Immature natural killer cell (primary cell): ENCODE measurements at regions not wholly inside any gene's neighbourhood (a gene's known extent, or its start where the extent isn't known, plus 50 kb on each side); places are given as distances from the start of the nearest gene placed in this dataset.

ENCODE experiments used
- DNase-seq, 3 donors: peaks; one replicate each; pipeline ENCODE4 v3.0.0; 2022; ENCODE audit warnings: mixed read lengths in 1 of 3
- H3K27ac Mint-ChIP-seq, 6 donors: one replicate each; pipeline ENCODE4 v1.8.0; 2020; ENCODE audit warnings: mixed read lengths in 6 of 6, mild to moderate bottlenecking in 5 of 6, inconsistent platforms in 4 of 6, moderate library complexity in 3 of 6
- H3K27me3 Mint-ChIP-seq, 3 donors: one replicate each; pipeline ENCODE4 v1.8.0; 2020 to 2021; ENCODE audit warnings: low read depth in 3 of 3, mild to moderate bottlenecking in 3 of 3, mixed read lengths in 3 of 3, moderate library complexity in 3 of 3, inconsistent platforms in 1 of 3
- H3K36me3 Mint-ChIP-seq, 3 donors: one replicate each; pipeline ENCODE4 v1.8.0; 2020; ENCODE audit warnings: mixed read lengths in 3 of 3, inconsistent platforms in 2 of 3, mild to moderate bottlenecking in 2 of 3
- H3K4me1 Mint-ChIP-seq, 2 donors: one replicate each; pipeline ENCODE4 v1.8.0; 2020; ENCODE audit warnings: inconsistent platforms in 2 of 2, mild to moderate bottlenecking in 2 of 2, mixed read lengths in 2 of 2, moderate library complexity in 1 of 2
- H3K4me3 Mint-ChIP-seq, 5 donors: one replicate each; pipeline ENCODE4 v1.8.0; 2020; ENCODE audit warnings: mild to moderate bottlenecking in 5 of 5, mixed read lengths in 5 of 5, inconsistent platforms in 3 of 5, moderate library complexity in 3 of 5
- H3K9me3 Mint-ChIP-seq, 6 donors: one replicate each; pipeline ENCODE4 v1.8.0; 2020; ENCODE audit warnings: mild to moderate bottlenecking in 6 of 6, mixed read lengths in 6 of 6, inconsistent platforms in 4 of 6, moderate library complexity in 3 of 6

DNA sequence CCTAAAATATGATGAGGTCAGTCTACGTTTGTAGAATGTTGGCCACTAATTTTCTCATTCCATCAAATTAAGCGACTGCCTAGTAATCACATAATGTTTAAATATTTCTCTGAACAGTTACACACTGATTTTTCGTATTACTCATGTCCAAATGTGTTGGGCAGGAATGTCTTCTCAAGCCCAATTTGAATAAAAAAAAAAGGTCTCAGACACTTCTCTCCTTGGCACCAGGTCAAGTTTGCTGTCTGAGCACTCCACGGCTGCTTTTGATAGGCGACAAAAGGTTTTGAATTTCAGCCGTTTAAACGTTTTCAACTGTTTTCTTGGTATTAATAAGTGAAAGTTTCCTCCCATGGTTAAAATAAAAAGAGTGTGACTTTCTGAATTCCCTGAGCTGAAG lies 542.1 kb downstream of the IRX1 start:
- Mint-ChIP-seq H3K36me3 (no peaks in the 10 kb centered on the region), H3K4me1 (peaks cover 0 to 8% of the 10 kb centered on the region in 2 donors), H3K9me3 (peaks cover 0 to 13% (median 2%) of the 10 kb centered on the region in 6 donors), H3K27ac (no peak overlapping the region), H3K27me3 (peaks cover 0 to 6% (median 0%) of the 10 kb centered on the region in 3 donors), H3K4me3 (no peak overlapping the region)
- no peak for DNase-seq

DNA sequence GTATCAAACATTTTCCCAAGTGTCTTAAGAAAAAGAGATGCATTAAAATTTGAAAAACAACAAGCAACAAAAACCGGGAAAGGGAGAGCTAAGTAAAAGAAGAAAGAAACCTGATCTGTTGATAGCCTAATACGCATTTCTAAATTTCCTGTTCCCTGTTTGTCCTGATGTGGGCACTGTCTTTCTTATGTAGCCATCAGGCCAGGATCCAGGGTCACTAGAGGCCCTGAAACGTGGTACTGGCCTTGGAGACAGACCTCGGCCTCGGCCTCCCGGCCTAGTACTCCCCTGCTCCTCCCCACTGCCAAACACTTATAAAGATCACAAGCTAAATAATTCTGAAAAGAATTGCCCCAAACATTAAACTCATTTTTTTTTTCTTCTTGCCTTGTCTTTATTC lies 547.2 kb downstream of the IRX1 start:
- Mint-ChIP-seq H3K4me1 (no peaks in the 10 kb centered on the region), H3K4me3 (no peak overlapping the region), H3K9me3 (peaks cover 0 to 10% (median 2%) of the 10 kb centered on the region in 6 donors), H3K27me3 (peaks cover 0 to 10% (median 0%) of the 10 kb centered on the region in 3 donors), H3K36me3 (no peaks in the 10 kb centered on the region), H3K27ac (no peak overlapping the region)
- no peak for DNase-seq

DNA sequence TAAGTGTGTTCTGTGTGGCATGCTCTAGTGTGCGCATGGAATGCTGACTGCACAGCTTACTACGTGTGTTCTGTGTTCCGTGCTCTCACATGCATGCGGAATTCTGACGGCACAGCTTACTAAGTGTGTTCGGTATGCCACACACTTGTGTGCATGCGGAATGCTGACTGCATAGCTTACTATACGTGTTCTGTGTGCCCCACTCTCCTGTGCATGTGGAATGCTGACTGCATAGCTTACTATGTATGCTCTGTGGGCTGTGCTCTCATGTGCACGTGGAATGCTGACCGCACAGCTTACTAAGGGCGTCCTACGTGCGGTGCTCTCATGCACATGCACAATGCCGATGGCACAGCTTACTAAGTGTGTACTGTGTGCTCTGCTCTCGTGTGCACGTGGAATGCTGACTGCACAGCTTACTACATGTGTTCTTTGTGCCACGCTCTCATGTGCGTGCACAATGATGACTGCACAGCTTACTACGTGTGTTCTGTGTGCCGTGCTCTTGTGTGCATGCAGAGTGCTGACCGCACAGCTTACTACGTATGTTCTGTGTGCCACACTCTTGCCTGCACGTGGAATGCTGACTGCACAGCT lies 548.9 kb downstream of the IRX1 start:
- Mint-ChIP-seq H3K4me1 (no peaks in the 10 kb centered on the region), H3K27ac (no peak overlapping the region), H3K4me3 (no peak overlapping the region), H3K9me3 (peaks cover 0 to 10% (median under 1%) of the 10 kb centered on the region in 6 donors), H3K27me3 (peaks cover 0 to 10% (median 0%) of the 10 kb centered on the region in 3 donors), H3K36me3 (peaks cover 0 to 4% (median 0%) of the 10 kb centered on the region in 3 donors)
- DNase-seq = no peak

DNA sequence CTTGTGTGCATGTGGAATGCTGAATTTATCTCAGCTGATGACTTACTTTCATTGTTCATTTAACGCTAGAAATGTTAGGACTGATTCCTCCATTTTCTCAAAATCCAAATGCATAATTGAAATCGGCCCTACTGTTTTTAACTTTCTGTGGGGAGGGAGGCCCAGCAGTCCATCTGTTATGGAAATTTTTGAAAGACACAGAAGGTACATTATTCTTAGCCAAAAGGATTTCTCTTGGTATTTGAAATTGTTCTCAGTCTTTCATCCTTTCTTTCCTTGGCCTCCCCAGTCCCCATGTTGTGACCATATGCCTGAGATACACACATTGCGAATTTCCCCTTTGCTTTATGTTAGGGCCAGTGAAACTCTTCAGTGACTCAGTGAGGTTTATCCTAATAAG lies 549.9 kb downstream of the IRX1 start:
- Mint-ChIP-seq H3K4me1 (no peaks in the 10 kb centered on the region), H3K36me3 (peaks cover 0 to 4% (median 0%) of the 10 kb centered on the region in 3 donors), H3K27ac (no peak overlapping the region), H3K9me3 (peaks cover 0 to 10% (median 0%) of the 10 kb centered on the region in 6 donors), H3K4me3 (no peak overlapping the region), H3K27me3 (peaks cover 0 to 10% (median 0%) of the 10 kb centered on the region in 3 donors)
- no peak for DNase-seq

DNA sequence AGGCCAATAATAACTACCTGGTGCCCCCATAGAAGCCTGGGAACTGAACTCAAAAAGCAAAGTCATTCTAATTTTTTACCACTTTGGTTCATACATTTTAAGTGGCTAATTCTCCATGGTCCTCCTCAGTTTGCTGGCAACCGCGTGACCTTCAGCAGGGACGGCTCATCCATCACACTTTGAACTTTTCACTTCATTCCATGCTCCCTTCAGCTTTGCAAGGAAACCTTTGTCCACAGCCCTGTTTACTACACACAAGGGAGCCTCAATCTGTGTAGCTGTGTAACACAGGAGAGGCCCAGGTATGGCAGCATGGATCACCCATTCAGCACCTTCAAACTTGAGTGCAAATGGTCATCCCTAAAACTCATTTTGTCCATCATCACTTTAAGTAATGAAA lies 552.4 kb downstream of the IRX1 start:
- no peak overlapping the region for H3K4me3 Mint-ChIP-seq
- H3K27me3 Mint-ChIP-seq = peaks cover 0 to 5% (median 0%) of the 10 kb centered on the region in 3 donors
- peaks cover 0 to 6% (median 0%) of the 10 kb centered on the region in 6 donors for H3K9me3 Mint-ChIP-seq
- no peak overlapping the region for H3K27ac Mint-ChIP-seq
- no peak for DNase-seq
- H3K4me1 Mint-ChIP-seq = no peaks in the 10 kb centered on the region
- H3K36me3 Mint-ChIP-seq = peaks cover 0 to 4% (median 0%) of the 10 kb centered on the region in 3 donors

DNA sequence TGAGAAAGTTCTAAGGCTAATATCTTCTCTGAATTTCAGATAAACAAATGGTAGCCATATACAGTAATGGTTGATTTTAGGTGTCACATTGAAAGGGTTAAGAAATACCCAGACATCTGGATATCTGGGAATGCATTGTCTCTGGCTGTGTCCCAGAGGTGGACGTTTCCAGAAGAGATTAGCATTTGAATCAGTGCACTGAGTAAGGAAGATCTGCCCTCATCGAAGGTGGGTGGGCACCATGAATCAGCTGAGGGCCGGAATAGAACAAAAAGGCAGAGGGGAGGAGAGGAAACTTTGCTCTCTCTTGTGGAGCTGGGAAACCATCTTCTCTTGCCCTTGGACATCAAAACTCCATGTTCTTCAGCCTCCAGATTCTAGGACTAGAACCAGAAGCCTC lies 554.4 kb downstream of the IRX1 start:
- Mint-ChIP-seq H3K27ac (no peak overlapping the region), H3K4me3 (no peak overlapping the region), H3K27me3 (peaks cover 0 to 2% (median 0%) of the 10 kb centered on the region in 3 donors), H3K9me3 (peaks cover 0 to 6% (median 0%) of the 10 kb centered on the region in 6 donors), H3K36me3 (peaks cover 0 to 4% (median 0%) of the 10 kb centered on the region in 3 donors), H3K4me1 (no peaks in the 10 kb centered on the region)
- no peak for DNase-seq

DNA sequence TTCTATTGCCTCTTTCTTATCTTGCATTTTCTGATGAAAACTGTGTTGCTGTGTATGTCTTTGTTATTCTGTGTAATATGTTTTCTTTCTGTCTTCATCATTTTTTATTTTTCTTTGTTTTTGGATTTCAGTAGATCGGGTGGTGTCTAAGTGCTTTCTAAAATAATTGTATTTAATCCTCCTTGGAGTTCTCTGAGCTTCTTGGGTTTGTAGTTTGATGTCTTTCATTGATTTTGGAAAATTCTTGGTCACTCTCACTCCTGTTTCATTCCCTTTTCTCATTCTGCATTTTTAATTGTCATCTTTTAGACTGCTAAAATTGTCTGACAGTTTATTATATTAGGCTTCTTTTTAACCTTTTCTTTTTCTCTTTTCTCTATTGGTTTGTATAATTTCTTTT lies 560.5 kb downstream of the IRX1 start:
- H3K27ac Mint-ChIP-seq = no peak overlapping the region
- no peak overlapping the region for H3K4me3 Mint-ChIP-seq
- peaks cover 0 to 4% (median 0%) of the 10 kb centered on the region in 3 donors for H3K36me3 Mint-ChIP-seq
- no peaks in the 10 kb centered on the region for H3K4me1 Mint-ChIP-seq
- H3K27me3 Mint-ChIP-seq = no peaks in the 10 kb centered on the region
- DNase-seq = no peak
- peaks cover 0 to 3% (median 0%) of the 10 kb centered on the region in 6 donors for H3K9me3 Mint-ChIP-seq

DNA sequence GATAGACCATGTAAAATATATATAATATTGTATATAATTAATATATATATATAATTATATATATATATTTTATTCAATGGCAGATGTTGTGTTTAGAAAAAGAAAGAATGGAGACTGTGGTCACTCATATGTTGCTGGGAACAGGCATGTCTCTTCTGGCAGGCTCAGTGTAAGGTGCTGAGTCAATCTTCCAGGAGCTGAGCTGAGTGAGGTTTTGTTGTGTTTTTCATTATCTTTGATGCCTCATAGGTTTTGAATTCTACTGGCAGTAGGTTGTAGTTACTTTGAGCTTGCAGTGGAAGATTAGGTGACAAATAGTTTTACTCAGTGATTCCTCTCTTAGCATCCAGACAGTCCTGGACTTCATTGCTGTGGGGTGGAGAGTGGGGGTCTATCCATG lies 561.3 kb downstream of the IRX1 start:
- H3K36me3 Mint-ChIP-seq = peaks cover 0 to 4% (median 0%) of the 10 kb centered on the region in 3 donors
- H3K4me1 Mint-ChIP-seq = no peaks in the 10 kb centered on the region
- no peak overlapping the region for H3K27ac Mint-ChIP-seq
- no peak overlapping the region for H3K4me3 Mint-ChIP-seq
- no peaks in the 10 kb centered on the region for H3K27me3 Mint-ChIP-seq
- H3K9me3 Mint-ChIP-seq = peaks cover 0 to 3% (median 0%) of the 10 kb centered on the region in 6 donors
- DNase-seq = no peak

DNA sequence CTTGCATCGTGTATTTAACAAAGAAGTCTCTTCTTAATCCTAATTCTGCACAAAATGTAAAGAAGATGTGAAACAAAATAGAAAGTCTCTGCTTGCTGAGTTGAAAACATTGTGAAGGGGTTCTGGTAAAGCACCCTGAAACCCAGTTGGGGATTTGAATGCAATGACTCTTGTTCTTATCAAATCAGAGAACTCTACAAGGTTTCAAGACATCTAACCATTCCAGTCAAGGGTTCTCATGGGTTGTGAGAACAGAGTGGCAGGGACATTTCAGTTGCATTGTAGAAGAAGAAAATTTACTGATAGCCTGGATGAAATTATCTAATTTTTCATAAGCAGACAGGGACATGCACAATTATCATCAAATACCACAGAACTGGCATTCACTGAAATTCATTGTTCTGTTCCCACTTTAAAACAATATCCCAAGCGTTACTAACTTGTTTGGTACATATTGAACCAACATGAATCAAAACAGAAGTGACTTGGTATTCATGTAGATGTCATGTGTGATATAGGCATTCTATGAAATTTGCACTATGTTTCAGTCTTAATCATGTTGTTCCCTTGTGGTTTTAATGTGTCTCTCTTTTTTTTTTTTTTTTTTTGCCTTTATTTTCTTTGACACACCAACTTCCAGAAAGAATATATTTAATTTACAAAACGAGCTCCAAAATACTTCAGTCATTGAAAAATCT lies 563.3 kb downstream of the IRX1 start:
- H3K27ac Mint-ChIP-seq = no peak overlapping the region
- no peak overlapping the region for H3K4me3 Mint-ChIP-seq

DNA sequence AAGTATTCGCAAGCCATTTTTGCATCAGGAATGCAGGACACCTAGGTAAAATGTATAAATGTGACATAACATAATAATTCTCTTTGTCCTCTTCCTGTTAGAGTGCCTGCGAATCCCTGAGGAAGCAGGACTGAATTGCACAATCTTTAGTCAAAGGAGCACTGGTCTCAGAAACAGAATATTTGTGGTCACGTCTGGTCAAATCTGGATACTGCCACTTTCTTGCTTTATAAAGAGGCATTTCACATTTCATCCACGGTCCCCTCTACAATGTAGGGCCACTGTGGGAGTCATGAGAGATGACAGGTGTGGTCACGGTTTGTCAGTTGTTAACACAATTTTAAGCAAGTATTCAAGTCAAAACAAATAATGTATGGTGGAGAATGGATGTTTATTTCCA lies 564.0 kb downstream of the IRX1 start:
- no peak for DNase-seq
- peaks cover 0 to 6% (median 0%) of the 10 kb centered on the region in 6 donors for H3K9me3 Mint-ChIP-seq
- no peaks in the 10 kb centered on the region for H3K27me3 Mint-ChIP-seq
- no peaks in the 10 kb centered on the region for H3K4me1 Mint-ChIP-seq
- no peak overlapping the region for H3K27ac Mint-ChIP-seq
- H3K4me3 Mint-ChIP-seq = no peak overlapping the region
- H3K36me3 Mint-ChIP-seq = peaks cover 0 to 4% (median 0%) of the 10 kb centered on the region in 3 donors

More for the DNA sequence above, 563.3 kb downstream of the IRX1 start:
- no peaks in the 10 kb centered on the region for H3K27me3 Mint-ChIP-seq
- H3K9me3 Mint-ChIP-seq = peaks cover 0 to 3% (median 0%) of the 10 kb centered on the region in 6 donors
- no peaks in the 10 kb centered on the region for H3K4me1 Mint-ChIP-seq
- peaks cover 0 to 4% (median 0%) of the 10 kb centered on the region in 3 donors for H3K36me3 Mint-ChIP-seq
- no peak for DNase-seq

DNA sequence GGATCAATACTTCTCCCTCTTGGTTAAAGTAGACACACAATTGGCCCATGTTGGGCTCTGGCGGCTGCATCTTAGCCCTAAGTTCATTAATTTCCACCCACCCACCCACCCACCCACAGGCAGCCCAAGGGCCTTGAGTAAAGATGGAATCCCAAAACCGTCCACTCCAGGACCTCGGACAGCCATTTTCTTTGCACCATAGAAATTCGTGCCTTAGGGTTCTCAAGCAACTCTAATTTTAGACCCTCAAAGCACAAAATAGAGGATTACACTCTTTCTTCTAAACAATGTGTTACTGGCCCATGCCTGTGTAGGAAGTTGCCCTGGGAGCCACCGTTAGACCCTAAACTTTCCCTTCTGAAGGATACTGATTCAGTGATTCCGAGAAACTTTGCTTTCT lies 568.5 kb downstream of the IRX1 start:
- Mint-ChIP-seq H3K27me3 (no peaks in the 10 kb centered on the region), H3K36me3 (peaks cover 0 to 4% (median 0%) of the 10 kb centered on the region in 3 donors), H3K27ac (no peak overlapping the region)

DNA sequence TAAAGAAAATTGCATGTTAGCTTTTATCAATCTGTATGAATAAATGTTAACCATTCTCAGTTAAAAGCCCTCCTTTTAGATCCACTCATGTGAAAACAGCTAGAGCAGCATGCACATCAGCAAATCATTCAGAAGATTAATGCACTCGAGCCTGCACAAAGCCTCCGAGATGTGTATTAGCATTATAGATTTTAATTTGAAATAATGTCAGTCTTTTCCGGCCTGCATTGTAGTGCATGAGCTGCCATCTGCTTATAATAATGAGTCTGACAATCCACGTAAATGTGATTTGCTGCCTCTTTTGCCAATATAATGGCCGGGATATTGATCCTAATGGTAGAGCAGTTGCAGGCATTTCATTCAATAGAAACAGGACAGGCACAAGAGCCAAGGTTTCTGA lies 585.1 kb downstream of the IRX1 start:
- Mint-ChIP-seq H3K27ac (no peak overlapping the region), H3K36me3 (peaks cover 0 to 5% (median 3%) of the 10 kb centered on the region in 3 donors), H3K27me3 (peaks cover 0 to 4% (median 2%) of the 10 kb centered on the region in 3 donors), H3K9me3 (peaks cover 8 to 22% (median 15%) of the 10 kb centered on the region in 6 donors), H3K4me1 (no peaks in the 10 kb centered on the region), H3K4me3 (no peak overlapping the region)
- no peak for DNase-seq

More for the DNA sequence above, 568.5 kb downstream of the IRX1 start:
- peaks cover 0 to 3% (median 0%) of the 10 kb centered on the region in 6 donors for H3K9me3 Mint-ChIP-seq
- no peak for DNase-seq
- H3K4me1 Mint-ChIP-seq = no peaks in the 10 kb centered on the region
- no peak overlapping the region for H3K4me3 Mint-ChIP-seq

DNA sequence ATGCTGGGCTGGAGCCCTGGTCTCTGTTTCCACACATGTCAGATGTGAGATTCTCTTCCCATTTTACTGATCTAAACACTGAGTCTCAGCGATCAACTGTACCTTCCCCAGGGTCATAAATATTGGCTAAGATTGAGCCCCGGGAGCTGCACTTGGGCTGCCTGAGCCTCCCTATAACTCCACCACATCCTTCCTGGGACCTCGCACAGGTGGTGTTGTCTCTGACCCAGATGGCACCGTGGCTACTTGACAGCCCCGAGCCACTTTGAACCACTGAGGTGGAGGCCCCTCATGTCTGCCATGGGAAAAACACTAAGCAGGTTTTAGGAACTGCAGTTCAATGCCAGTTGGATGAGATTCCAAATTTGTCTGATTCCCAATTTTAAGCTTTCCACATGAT lies 586.5 kb downstream of the IRX1 start:
- no peak overlapping the region for H3K27ac Mint-ChIP-seq
- no peaks in the 10 kb centered on the region for H3K4me1 Mint-ChIP-seq
- H3K36me3 Mint-ChIP-seq = peaks cover 0 to 5% (median 3%) of the 10 kb centered on the region in 3 donors
- no peak for DNase-seq
- H3K9me3 Mint-ChIP-seq = peaks cover 8 to 25% (median 18%) of the 10 kb centered on the region in 6 donors
- H3K4me3 Mint-ChIP-seq = no peak overlapping the region
- H3K27me3 Mint-ChIP-seq = peaks cover 0 to 4% (median 2%) of the 10 kb centered on the region in 3 donors

DNA sequence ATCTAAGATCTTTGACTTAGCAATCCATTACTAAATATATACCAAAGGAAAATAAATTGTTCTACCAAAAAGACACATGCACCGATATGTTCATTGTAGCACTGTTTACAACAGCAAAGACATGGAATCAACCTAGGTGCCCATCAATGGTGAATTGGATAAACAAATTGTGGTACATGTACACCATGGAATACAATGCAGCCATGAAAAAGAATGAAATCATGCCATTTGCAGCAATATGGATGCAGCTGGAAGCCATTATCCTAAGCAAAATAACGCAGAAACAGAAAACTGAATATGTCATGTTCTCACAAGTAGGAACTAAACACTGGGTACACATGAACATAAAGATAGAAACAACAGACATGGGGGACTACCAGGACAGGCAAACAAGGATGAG lies 589.5 kb downstream of the IRX1 start:
- DNase-seq = no peak
- no peak overlapping the region for H3K27ac Mint-ChIP-seq
- H3K36me3 Mint-ChIP-seq = peaks cover 0 to 5% (median 3%) of the 10 kb centered on the region in 3 donors
- no peak overlapping the region for H3K4me3 Mint-ChIP-seq
- H3K27me3 Mint-ChIP-seq = peaks cover 0 to 2% (median 0%) of the 10 kb centered on the region in 3 donors
- H3K4me1 Mint-ChIP-seq = no peaks in the 10 kb centered on the region
- peaks cover 11 to 25% (median 18%) of the 10 kb centered on the region in 6 donors for H3K9me3 Mint-ChIP-seq
